Naive B cell (primary cell): ENCODE measurements at regions not wholly inside any gene's neighbourhood (a gene's known extent, or its start where the extent isn't known, plus 50 kb on each side); places are given as distances from the start of the nearest gene placed in this dataset.

ENCODE experiments used
- ATAC-seq, 2 donors: fragments of 150-1000 bp; cut with Tn5 transposase; 2 replicates each; pipeline ENCODE4 v1.10.0; 2021; ENCODE audit warnings: low read depth in 2 of 2, mild to moderate bottlenecking in 2 of 2, moderate library complexity in 2 of 2
- DNase-seq: peaks from one replicate; pipeline ENCODE4 v3.0.0; 2022
- H3K27ac Mint-ChIP-seq, 6 donors: one replicate each; pipeline ENCODE4 v1.8.0; 2020 to 2022; ENCODE audit warnings: mild to moderate bottlenecking in 6 of 6, mixed read lengths in 6 of 6, moderate library complexity in 5 of 6, inconsistent platforms in 2 of 6
- H3K27me3 Mint-ChIP-seq, 3 donors: one replicate each; pipeline ENCODE4 v1.8.0; 2021 to 2022; ENCODE audit warnings: mixed read lengths in 3 of 3, mild to moderate bottlenecking in 1 of 3
- H3K36me3 Mint-ChIP-seq, 2 donors: one replicate each; pipeline ENCODE4 v1.8.0; 2020 to 2022; ENCODE audit warnings: mixed read lengths in 2 of 2, inconsistent platforms in 1 of 2, mild to moderate bottlenecking in 1 of 2
- H3K4me1 Mint-ChIP-seq, 3 donors: one replicate each; pipeline ENCODE4 v1.8.0; 2020 to 2022; ENCODE audit warnings: mixed read lengths in 3 of 3, inconsistent platforms in 1 of 3, mild to moderate bottlenecking in 1 of 3, moderate library complexity in 1 of 3
- H3K4me3 Mint-ChIP-seq, 8 donors: one replicate each; pipeline ENCODE4 v1.8.0; 2020 to 2022; ENCODE audit warnings: mild to moderate bottlenecking in 8 of 8, mixed read lengths in 8 of 8, moderate library complexity in 8 of 8, inconsistent platforms in 2 of 8
- H3K9me3 Mint-ChIP-seq, 7 donors: one replicate each; pipeline ENCODE4 v1.8.0; 2020 to 2022; ENCODE audit warnings: mixed read lengths in 7 of 7, mild to moderate bottlenecking in 5 of 7, inconsistent platforms in 2 of 7, moderate library complexity in 1 of 7

DNA sequence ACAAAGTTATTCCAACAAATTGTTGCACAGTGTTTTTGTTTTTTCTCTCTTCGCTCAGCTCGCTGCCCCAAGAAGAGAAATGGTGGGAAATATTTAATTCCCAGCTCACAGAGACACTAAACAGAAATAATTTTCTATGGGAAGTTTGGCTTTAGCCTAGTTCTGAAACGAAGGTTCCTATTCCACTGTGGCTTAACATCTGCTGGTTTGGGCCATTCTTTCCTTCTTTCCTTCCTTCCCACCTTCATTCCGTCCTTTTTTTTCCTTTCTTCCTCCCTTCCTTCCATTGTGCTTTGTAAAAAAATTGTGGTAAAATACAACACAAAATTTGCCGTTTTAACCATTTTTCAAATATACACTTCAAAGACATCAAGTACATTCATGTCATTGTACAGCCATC is 393.5 kb upstream of the SOX9 start:
- no peak overlapping the region for H3K4me3 Mint-ChIP-seq
- H3K36me3 Mint-ChIP-seq, result no peaks in the 10 kb centered on the region
- H3K27me3 Mint-ChIP-seq, result no peaks in the 10 kb centered on the region
- no peaks in the 10 kb centered on the region for H3K4me1 Mint-ChIP-seq
- peaks cover 0 to 12% (median 5%) of the 10 kb centered on the region in 7 donors for H3K9me3 Mint-ChIP-seq
- DNase-seq (no peak), ATAC-seq (no peak)
- H3K27ac Mint-ChIP-seq, result no peak overlapping the region

- no peaks in the 10 kb centered on the region for H3K4me1 Mint-ChIP-seq
- peaks cover 0 to 12% (median 5%) of the 10 kb centered on the region in 7 donors for H3K9me3 Mint-ChIP-seq
- no peaks in the 10 kb centered on the region for H3K27me3 Mint-ChIP-seq
- H3K36me3 Mint-ChIP-seq, result no peaks in the 10 kb centered on the region
- H3K4me3 Mint-ChIP-seq, result no peak overlapping the region
- H3K27ac Mint-ChIP-seq, result no peak overlapping the region
- DNase-seq (no peak), ATAC-seq (no peak)
Observed at GRCh38 chr17:71727723-71728122, 393.1 kb upstream of the SOX9 start.

DNA sequence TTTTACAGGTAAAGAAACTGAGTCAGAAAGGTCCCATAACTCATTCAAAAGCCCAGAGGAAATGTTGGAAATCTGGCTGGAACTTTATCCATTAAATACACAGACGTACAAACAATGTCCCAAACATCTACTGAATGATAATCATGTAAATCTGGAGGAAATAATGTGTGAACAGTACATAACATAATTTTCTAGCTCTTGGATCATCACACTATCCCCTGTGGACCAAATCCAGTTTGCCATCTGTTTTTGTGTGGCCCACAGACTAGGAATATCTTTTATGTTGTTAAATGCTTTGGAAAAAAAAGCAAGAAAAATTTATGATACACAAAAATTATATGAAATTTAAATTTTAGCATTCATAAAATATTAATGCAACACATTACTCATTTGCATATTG is 389.9 kb upstream of the SOX9 start:
- ATAC-seq (no peak), DNase-seq (no peak)
- H3K4me1 Mint-ChIP-seq, result no peaks in the 10 kb centered on the region
- H3K4me3 Mint-ChIP-seq, result no peak overlapping the region
- no peak overlapping the region for H3K27ac Mint-ChIP-seq
- no peaks in the 10 kb centered on the region for H3K36me3 Mint-ChIP-seq
- H3K27me3 Mint-ChIP-seq, result no peaks in the 10 kb centered on the region
- peaks cover 0 to 6% (median 5%) of the 10 kb centered on the region in 7 donors for H3K9me3 Mint-ChIP-seq

GRCh38 chr17:71735893-71736292 is 384.9 kb upstream of the SOX9 start:
- H3K4me3 Mint-ChIP-seq, result no peak overlapping the region
- H3K27me3 Mint-ChIP-seq, result no peaks in the 10 kb centered on the region
- H3K9me3 Mint-ChIP-seq, result peaks cover 0 to 7% (median 0%) of the 10 kb centered on the region in 7 donors
- ATAC-seq (no peak), DNase-seq (no peak)
- H3K27ac Mint-ChIP-seq, result no peak overlapping the region
- H3K4me1 Mint-ChIP-seq, result no peaks in the 10 kb centered on the region
- no peaks in the 10 kb centered on the region for H3K36me3 Mint-ChIP-seq

DNA sequence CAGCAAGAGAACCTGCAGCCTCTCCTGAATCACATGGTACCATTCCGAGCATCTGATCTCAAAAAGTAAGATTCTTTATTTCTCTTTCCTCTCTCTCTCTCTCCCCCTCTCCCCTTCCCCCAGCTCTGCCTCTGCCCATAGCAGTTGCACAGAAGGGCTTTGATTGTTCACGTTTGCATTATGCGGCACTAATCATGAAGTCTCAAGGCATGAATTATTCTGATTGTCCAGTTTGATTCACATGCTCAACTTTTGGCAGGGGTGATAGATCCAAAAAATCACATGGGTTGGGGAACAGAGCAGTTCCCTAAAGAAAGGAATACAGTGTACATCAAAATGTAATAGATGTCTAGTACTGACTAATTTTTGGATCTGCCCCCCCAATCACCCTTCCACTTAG is 380.0 kb upstream of the SOX9 start:
- Mint-ChIP-seq H3K27me3 (no peaks in the 10 kb centered on the region), H3K36me3 (no peaks in the 10 kb centered on the region)

GRCh38 chr17:71741836-71742235 is 379.0 kb upstream of the SOX9 start:
- no peak for DNase-seq
- H3K27ac Mint-ChIP-seq, result no peak overlapping the region
- no peak for ATAC-seq
- H3K27me3 Mint-ChIP-seq, result no peaks in the 10 kb centered on the region
- no peaks in the 10 kb centered on the region for H3K36me3 Mint-ChIP-seq
- peaks cover 0 to 3% (median 0%) of the 10 kb centered on the region in 7 donors for H3K9me3 Mint-ChIP-seq
- H3K4me3 Mint-ChIP-seq, result no peak overlapping the region
- H3K4me1 Mint-ChIP-seq, result no peaks in the 10 kb centered on the region

More for the DNA sequence above, 380.0 kb upstream of the SOX9 start:
- DNase-seq (no peak), ATAC-seq (no peak)
- Mint-ChIP-seq H3K9me3 (peaks cover 0 to 3% (median 0%) of the 10 kb centered on the region in 7 donors), H3K4me1 (no peaks in the 10 kb centered on the region), H3K4me3 (no peak overlapping the region), H3K27ac (no peak overlapping the region)

DNA sequence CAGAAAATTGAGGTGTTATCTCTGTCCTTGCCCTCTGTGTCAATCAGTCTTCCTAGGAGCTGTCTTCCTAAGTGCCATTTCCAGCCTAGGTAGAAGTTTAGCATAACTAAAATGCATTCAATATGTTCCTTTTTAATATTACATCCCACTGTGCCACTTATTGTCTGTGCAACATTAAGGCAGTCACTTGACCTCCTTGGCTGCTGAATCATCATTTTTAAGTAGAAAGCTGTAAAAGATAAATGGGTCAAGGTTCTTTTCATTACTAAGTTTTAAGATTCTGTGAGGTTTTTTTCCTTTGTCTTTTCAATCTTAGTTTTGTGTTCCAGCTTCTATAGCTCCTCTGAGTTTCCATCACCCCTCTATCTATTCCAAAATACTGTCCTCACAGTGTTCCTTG is 371.9 kb upstream of the SOX9 start:
- DNase-seq (no peak), ATAC-seq (no peak)
- H3K36me3 Mint-ChIP-seq, result no peaks in the 10 kb centered on the region
- no peak overlapping the region for H3K4me3 Mint-ChIP-seq
- peaks cover 0 to 6% (median 0%) of the 10 kb centered on the region in 7 donors for H3K9me3 Mint-ChIP-seq
- no peaks in the 10 kb centered on the region for H3K4me1 Mint-ChIP-seq
- H3K27me3 Mint-ChIP-seq, result no peaks in the 10 kb centered on the region
- no peak overlapping the region for H3K27ac Mint-ChIP-seq

DNA sequence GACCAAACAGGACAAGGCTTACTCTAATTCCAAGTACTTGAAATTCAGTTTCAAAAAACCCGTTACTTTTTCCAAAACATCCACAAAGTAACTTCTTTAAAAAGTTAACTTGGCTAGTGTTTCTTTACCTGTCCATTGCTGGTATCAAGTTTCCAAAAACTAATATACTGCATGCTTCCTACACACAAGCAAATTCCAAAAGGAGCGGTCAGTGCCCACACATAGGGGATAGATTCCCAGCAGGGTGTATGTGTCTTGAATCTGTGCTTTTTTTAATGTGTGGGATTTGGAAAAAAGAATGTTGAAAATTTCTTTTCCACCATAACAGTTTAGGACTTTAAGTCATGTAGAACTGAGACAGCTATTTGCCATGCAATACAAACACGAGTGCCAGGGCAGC is 367.8 kb upstream of the SOX9 start:
- ATAC-seq, result no peak
- Mint-ChIP-seq H3K27ac (no peak overlapping the region), H3K4me1 (no peaks in the 10 kb centered on the region), H3K36me3 (no peaks in the 10 kb centered on the region), H3K9me3 (peaks cover 0 to 6% (median 0%) of the 10 kb centered on the region in 7 donors), H3K27me3 (no peaks in the 10 kb centered on the region), H3K4me3 (no peak overlapping the region)
- DNase-seq, result no peak

GRCh38 chr17:71757156-71757555 is 363.7 kb upstream of the SOX9 start:
- no peak overlapping the region for H3K4me3 Mint-ChIP-seq

DNA sequence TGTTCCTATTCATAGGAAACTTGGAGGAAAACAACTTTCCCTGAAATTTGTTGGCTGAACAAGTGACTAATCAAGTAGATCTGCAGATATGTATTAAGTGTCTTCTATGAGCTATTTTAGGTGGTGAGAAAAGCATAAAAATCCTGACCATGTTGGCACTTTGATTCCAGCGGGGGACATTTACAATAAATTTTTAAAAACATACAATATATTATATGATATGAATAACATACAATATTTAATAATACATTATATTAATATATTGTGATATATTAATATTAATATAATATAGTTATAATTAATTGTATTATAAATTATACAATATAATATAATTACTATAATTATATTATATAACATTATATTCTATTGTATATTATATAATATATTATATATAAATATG is 362.9 kb upstream of the SOX9 start:
- H3K4me3 Mint-ChIP-seq, result no peak overlapping the region
- no peak overlapping the region for H3K27ac Mint-ChIP-seq
- H3K4me1 Mint-ChIP-seq, result no peaks in the 10 kb centered on the region
- no peak for ATAC-seq
- H3K27me3 Mint-ChIP-seq, result no peaks in the 10 kb centered on the region
- H3K9me3 Mint-ChIP-seq, result peaks cover 0 to 6% (median 3%) of the 10 kb centered on the region in 7 donors
- H3K36me3 Mint-ChIP-seq, result no peaks in the 10 kb centered on the region
- no peak for DNase-seq

More at GRCh38 chr17:71757156-71757555, 363.7 kb upstream of the SOX9 start:
- DNase-seq, result no peak
- Mint-ChIP-seq H3K36me3 (no peaks in the 10 kb centered on the region), H3K4me1 (no peaks in the 10 kb centered on the region), H3K27me3 (no peaks in the 10 kb centered on the region), H3K9me3 (peaks cover 0 to 6% (median 0%) of the 10 kb centered on the region in 7 donors), H3K27ac (no peak overlapping the region)
- ATAC-seq, result no peak

GRCh38 chr17:71759422-71760060 is 361.3 kb upstream of the SOX9 start:
- Mint-ChIP-seq H3K4me1 (no peaks in the 10 kb centered on the region), H3K9me3 (peaks cover 0 to 6% (median 3%) of the 10 kb centered on the region in 7 donors), H3K4me3 (no peak overlapping the region), H3K36me3 (no peaks in the 10 kb centered on the region), H3K27me3 (no peaks in the 10 kb centered on the region), H3K27ac (no peak overlapping the region)
- DNase-seq, result no peak
- no peak for ATAC-seq

- peaks cover 0 to 6% (median 3%) of the 10 kb centered on the region in 7 donors for H3K9me3 Mint-ChIP-seq
- H3K36me3 Mint-ChIP-seq, result no peaks in the 10 kb centered on the region
- no peak overlapping the region for H3K27ac Mint-ChIP-seq
- ATAC-seq (no peak), DNase-seq (no peak)
- no peaks in the 10 kb centered on the region for H3K4me1 Mint-ChIP-seq
- no peaks in the 10 kb centered on the region for H3K27me3 Mint-ChIP-seq
- H3K4me3 Mint-ChIP-seq, result no peak overlapping the region
Observed at GRCh38 chr17:71760062-71760720, 360.6 kb upstream of the SOX9 start.

- no peaks in the 10 kb centered on the region for H3K27me3 Mint-ChIP-seq
- no peak overlapping the region for H3K4me3 Mint-ChIP-seq
- no peak for ATAC-seq
- H3K4me1 Mint-ChIP-seq, result no peaks in the 10 kb centered on the region
- DNase-seq, result no peak
- H3K27ac Mint-ChIP-seq, result no peak overlapping the region
- H3K9me3 Mint-ChIP-seq, result peaks cover 0 to 9% (median 2%) of the 10 kb centered on the region in 7 donors
- H3K36me3 Mint-ChIP-seq, result no peaks in the 10 kb centered on the region
Observed at GRCh38 chr17:71762526-71762925, 358.3 kb upstream of the SOX9 start.

GRCh38 chr17:71764505-71764904 is 356.3 kb upstream of the SOX9 start:
- Mint-ChIP-seq H3K9me3 (peaks cover 0 to 4% (median 0%) of the 10 kb centered on the region in 7 donors), H3K27ac (no peak overlapping the region), H3K27me3 (no peaks in the 10 kb centered on the region), H3K36me3 (no peaks in the 10 kb centered on the region), H3K4me3 (no peak overlapping the region), H3K4me1 (no peaks in the 10 kb centered on the region)
- ATAC-seq (no peak), DNase-seq (no peak)
